ENCODE measurements at regions not wholly inside any gene's neighbourhood (a gene's known extent, or its start where the extent isn't known, plus 50 kb on each side); places are given as distances from the start of the nearest gene placed in this dataset.

DNA sequence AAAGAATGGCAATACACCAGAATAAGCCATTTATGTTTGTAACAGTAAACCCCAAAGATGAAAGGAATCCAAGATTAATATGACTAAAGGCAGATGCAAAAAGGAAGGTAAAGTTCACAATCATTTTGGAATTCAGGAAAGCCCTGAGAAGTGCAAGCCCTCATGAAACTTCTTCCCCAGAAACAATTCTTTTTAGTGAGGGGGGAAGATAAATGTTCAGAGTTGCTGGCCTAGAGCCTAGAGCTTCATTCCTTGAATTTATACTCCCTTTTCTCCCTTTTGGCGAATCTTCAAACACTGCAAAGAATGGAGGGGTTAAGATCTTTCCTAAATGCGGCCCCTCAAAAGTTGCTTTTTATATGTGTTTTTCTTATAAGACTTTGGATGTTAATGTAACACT is 368.8 kb downstream of the MEIS1 start:
- peak; percentile 45 for DNase-seq

GRCh38 chr2:66805016-66805865 is 370.3 kb downstream of the MEIS1 start:
- DNase-seq: no peak

DNA sequence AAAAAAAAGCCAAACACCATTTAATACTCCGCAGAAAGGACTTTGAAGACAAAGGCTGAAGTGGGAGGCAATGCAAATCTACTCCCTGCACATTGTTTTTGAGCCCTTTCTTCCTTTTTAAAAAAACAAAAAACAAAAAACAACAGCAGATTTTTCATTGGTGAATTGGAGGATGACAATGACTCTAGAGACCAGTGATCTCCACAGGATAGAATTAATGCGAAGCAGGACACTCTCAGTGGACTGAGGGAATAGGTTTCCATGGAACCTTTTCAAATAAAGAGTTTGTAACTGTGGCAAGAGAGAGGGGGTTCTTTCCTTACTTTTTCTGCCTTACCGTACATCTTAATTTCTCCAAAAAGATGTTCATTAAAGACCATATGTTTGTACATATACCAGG is 371.0 kb downstream of the MEIS1 start:
- DNase-seq: no peak

DNA sequence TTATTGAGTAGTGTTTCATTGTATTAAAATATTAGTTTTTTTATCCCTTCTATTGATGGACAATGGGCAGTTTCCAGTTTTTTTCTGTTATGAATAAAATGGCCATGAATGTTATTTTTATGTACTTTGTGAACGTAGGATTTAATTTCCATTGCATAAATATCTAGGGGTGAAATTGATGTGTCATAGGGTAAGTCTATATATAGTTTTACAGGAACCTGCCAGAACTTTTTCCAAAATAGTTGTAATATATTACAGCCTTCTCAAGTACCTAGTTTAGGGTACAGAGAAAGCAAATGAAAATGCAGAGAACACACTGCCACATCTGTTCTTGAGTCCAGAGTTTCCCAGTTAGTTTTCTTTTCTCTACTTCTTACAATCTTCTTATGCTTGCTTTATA is 378.6 kb downstream of the MEIS1 start:
- no peak for DNase-seq

- no peak for DNase-seq
Measured at GRCh38 chr2:66813976-66814375, 379.1 kb downstream of the MEIS1 start.

DNA sequence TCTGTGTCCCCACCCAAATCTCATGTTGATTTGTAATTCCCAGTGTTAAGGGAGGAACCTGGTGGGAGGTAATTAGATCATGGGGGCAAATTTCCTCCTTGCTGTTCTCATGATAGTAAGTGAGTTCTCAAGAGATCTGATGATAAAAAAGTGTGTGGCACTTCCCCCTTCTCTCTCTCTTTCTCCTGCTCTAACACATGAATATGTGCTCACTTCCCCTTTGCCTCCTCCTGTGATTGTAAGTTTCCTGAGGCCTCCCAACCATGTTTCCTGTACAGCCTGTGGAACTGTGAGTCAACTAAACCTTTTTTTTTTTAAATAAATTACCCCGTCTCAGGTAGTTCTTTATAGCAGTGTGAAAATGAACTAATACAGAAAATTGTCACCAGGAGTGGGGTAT is 380.0 kb downstream of the MEIS1 start:
- no peak for DNase-seq

GRCh38 chr2:66815886-66816285 is 381.0 kb downstream of the MEIS1 start:
- DNase-seq: no peak

- no peak for DNase-seq
Measured at GRCh38 chr2:66821168-66821567, 386.2 kb downstream of the MEIS1 start.

GRCh38 chr2:66822186-66822585 is 387.3 kb downstream of the MEIS1 start:
- DNase-seq: no peak

GRCh38 chr2:66824926-66825325 is 390.0 kb downstream of the MEIS1 start:
- no peak for DNase-seq

DNA sequence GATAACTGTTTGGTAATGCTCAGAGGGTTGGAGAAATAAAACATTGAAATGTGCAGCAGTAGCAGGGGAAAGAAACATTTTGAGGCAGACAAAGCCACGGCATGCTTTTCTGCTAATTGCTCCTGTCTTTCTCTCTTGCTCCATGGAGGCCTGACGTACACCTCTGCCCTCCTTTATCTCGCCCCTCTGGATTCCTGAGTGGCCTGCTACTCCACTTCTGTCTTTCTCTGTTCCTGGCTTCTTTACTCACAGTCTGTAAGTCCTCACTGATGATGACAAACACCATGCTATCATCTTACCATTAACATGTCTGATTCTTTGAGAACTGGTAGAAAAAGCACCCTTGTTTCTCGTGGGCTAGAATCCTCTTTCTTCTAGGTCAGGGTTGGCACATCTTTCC is 392.9 kb downstream of the MEIS1 start:
- DNase-seq: no peak

DNA sequence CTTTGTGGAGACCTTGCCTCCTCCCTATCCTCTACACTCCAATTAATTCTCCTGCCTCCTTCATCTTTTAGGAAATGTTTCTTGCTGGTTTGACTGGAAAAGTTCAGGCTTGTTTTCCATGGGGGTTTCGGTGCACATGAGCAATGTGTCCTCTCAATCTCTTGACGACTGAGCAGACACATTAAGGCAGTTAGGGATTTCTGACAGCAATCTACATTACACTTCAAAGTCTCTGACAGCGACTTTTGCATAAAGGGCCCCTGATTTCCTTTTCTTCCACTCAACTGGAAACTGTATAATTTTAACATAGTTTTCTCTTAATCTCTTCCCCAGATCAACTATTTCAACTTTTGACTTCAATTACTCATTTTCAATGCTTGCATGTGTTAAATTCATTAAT is 394.0 kb downstream of the MEIS1 start:
- no peak for DNase-seq

- no peak for DNase-seq
Measured at GRCh38 chr2:66830881-66831280, 396.0 kb downstream of the MEIS1 start.

DNA sequence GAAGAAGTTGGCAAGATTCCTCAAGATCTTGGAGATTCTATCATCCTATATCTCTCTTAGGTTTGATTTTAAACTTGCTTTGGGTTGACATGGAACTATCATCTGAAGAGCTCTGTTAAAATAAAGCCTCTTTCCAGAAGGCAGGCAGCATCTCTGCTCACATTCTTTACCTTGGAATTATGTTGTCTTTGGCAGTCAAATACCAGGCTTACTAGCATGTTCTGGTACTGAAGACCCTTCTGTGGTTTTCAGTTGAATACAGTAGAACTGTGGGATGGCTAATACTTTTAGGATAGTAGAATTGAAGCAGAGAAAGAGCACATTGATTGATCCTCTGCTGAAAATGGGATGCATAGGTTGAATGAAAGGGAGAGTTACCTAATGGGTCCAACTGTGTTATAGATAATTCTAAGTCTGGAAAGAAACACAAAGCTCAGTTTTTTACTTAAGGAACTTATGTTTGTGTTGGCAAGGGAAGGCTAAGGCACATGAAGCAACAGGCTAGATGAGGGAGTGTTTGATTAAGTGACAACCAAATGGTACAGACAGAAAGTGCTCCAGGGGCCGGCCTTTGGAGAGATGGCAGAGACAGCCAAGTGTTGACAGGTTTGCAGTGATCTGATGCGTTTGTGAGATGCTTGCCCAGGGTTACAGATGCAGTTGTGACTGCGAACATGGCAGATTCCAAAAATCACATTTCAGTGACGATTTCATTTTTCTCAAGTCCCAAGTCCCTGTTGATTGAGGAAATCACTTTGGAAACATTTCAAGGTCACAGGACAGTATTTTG is 397.9 kb downstream of the MEIS1 start:
- no peak for DNase-seq

DNA sequence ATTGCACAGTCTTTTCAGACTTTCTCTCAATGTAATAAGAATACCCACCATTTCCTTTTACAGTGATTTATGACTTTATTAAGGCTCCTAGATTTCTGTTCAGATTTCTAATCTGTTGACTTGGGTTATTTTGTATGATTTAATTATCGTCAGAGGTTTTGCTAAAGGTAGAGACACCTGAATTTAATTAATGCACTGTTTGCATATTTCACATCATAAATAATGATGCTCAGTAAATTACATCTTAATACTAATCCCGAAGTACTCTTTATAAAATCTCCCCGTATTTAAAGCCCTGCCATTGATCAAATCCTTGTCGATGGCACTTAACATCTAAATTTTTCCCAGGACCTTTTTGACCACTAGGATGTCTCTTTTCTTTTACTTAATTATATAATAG is 399.9 kb downstream of the MEIS1 start:
- no peak for DNase-seq

- DNase-seq: no peak
Measured at GRCh38 chr2:66836851-66837250, 401.9 kb downstream of the MEIS1 start.

GRCh38 chr2:66839551-66840320 is 404.8 kb downstream of the MEIS1 start:
- peak; percentile 94 for DNase-seq

- DNase-seq: no peak
Measured at GRCh38 chr2:66840321-66841002, 405.5 kb downstream of the MEIS1 start.

DNA sequence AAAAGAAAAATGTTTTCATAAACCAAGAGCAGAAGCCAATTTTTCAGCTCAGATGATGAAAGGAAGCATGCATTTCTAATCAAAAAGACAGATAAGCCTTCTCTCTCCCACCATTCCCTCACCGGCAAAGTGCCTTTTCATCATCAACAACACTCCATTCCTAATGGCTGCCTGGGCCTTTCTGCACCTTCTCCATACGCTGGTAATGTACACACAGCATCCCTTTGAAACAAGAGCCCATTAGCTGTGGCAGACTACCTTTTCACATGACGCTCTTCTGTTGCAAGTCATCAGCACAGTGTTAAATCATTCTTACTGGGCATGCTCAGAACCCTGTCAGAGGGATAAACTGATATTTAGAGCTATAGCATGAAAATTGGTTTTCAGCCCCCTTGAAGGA is 408.9 kb downstream of the MEIS1 start:
- DNase-seq: no peak

- DNase-seq: no peak
Measured at GRCh38 chr2:66845307-66845706, 410.4 kb downstream of the MEIS1 start.

- DNase-seq: no peak
Measured at GRCh38 chr2:66846887-66847286, 412.0 kb downstream of the MEIS1 start.

DNA sequence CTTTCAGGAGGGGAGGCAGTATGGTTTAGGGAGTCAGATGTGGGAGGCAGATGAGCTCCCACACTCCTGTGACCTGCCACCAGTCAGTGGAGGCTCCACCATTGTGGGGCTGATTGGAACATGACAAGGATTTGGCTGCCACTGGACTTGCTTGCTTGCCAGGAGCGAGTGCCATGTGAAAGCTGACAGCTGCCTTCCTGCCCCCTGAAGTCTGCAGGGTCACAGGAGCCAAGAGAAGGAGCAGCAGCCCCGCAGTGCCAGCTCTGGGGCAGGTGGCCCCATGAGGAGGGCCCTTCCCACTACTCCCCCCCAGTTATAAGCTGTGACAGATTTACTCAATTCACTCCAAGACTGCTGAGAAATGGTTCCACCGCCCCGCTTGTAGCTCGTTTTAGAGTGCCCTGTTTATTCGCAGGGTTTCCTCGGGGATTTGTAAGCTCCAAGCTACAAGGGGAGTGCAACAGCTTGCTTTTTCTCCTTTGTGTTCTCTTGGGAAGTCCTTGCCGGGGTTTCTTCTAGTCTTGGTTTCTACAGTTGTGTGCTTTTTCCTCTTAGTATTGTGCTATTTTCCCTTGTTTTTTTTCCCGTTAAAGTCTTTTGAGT is 414.3 kb downstream of the MEIS1 start:
- DNase-seq: no peak

DNA sequence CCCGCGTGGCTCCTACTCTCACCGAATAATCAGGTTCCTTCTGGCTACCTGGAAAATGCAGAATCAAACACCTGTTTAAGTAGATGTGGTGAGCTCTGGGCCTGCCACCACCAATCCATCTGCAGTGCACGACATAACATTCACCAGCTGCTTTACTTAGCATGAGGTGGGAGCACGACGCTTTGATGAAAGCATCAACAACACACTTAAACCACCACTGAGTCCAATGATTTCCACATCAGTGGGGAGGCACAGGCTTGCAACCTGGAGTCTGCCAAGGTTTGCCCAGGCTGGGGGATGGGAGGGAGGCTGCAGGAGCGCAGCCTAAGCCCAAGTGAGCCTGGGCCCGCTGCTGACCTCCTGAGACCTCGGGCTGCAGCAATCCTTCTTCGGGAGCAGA is 415.5 kb downstream of the MEIS1 start:
- no peak for DNase-seq
